ENCODE measurements at regions not wholly inside any gene's neighbourhood (a gene's known extent, or its start where the extent isn't known, plus 50 kb on each side); places are given as distances from the start of the nearest gene placed in this dataset.

- TF ChIP-seq GATA1 (IDR thresholded peaks at IDR 0.05; ENCODE audit: low read depth, low read length) (no peak), POLR2A (IDR thresholded peaks at IDR 0.05; ENCODE audit: low read length) (no peak)
- no peak for DNase-seq
Observed at GRCh38 chr7:7014827-7015595, 167.3 kb upstream of the C1GALT1 start.

- TF ChIP-seq GATA1 (IDR thresholded peaks at IDR 0.05; ENCODE audit: low read depth, low read length) (no peak), POLR2A (IDR thresholded peaks at IDR 0.05; ENCODE audit: low read length) (no peak)
- no peak for DNase-seq
Observed at GRCh38 chr7:7017707-7018280, 164.6 kb upstream of the C1GALT1 start.

GRCh38 chr7:7018290-7018689 lies 164.1 kb upstream of the C1GALT1 start:
- DNase-seq: no peak
- TF ChIP-seq GATA1 (IDR thresholded peaks at IDR 0.05; ENCODE audit: low read depth, low read length) (no peak), POLR2A (IDR thresholded peaks at IDR 0.05; ENCODE audit: low read length) (no peak)

GRCh38 chr7:7032221-7032620 lies 150.1 kb upstream of the C1GALT1 start:
- DNase-seq: no peak
- TF ChIP-seq GATA1 (IDR thresholded peaks at IDR 0.05; ENCODE audit: low read depth, low read length) (no peak), POLR2A (IDR thresholded peaks at IDR 0.05; ENCODE audit: low read length) (no peak)

- TF ChIP-seq POLR2A (IDR thresholded peaks at IDR 0.05; ENCODE audit: low read length): no peak
- no peak for TF ChIP-seq GATA1 (IDR thresholded peaks at IDR 0.05; ENCODE audit: low read depth, low read length)
- no peak for DNase-seq
Observed at GRCh38 chr7:7035851-7036250, 146.5 kb upstream of the C1GALT1 start.

- peak; percentile 76 to 94 for DNase-seq
Observed at GRCh38 chr7:7042286-7042893, 140.0 kb upstream of the C1GALT1 start.

- TF ChIP-seq POLR2A (IDR thresholded peaks at IDR 0.05; ENCODE audit: low read length): no peak
- TF ChIP-seq GATA1 (IDR thresholded peaks at IDR 0.05; ENCODE audit: low read depth, low read length): no peak
- DNase-seq: no peak
Observed at GRCh38 chr7:7044806-7045205, 137.5 kb upstream of the C1GALT1 start.

- TF ChIP-seq GATA1 (IDR thresholded peaks at IDR 0.05; ENCODE audit: low read depth, low read length) (no peak), POLR2A (IDR thresholded peaks at IDR 0.05; ENCODE audit: low read length) (no peak)
- peak; percentile 16 to 21 for DNase-seq
Observed at GRCh38 chr7:7048213-7048612, 134.1 kb upstream of the C1GALT1 start.

GRCh38 chr7:7051206-7051877 lies 131.0 kb upstream of the C1GALT1 start:
- no peak for TF ChIP-seq GATA1 (IDR thresholded peaks at IDR 0.05; ENCODE audit: low read depth, low read length)
- TF ChIP-seq POLR2A (IDR thresholded peaks at IDR 0.05; ENCODE audit: low read length): no peak

GRCh38 chr7:7054252-7054830 lies 128.0 kb upstream of the C1GALT1 start:
- DNase-seq: no peak
- TF ChIP-seq POLR2A (IDR thresholded peaks at IDR 0.05; ENCODE audit: low read length): no peak
- no peak for TF ChIP-seq GATA1 (IDR thresholded peaks at IDR 0.05; ENCODE audit: low read depth, low read length)

More at GRCh38 chr7:7051206-7051877, 131.0 kb upstream of the C1GALT1 start:
- DNase-seq: no peak

- TF ChIP-seq POLR2A (IDR thresholded peaks at IDR 0.05; ENCODE audit: low read length) (no peak), GATA1 (IDR thresholded peaks at IDR 0.05; ENCODE audit: low read depth, low read length) (no peak)
- DNase-seq: no peak
Observed at GRCh38 chr7:7060828-7061599, 121.3 kb upstream of the C1GALT1 start.

GRCh38 chr7:7077945-7078344 lies 104.4 kb upstream of the C1GALT1 start:
- DNase-seq: no peak
- no peak for TF ChIP-seq GATA1 (IDR thresholded peaks at IDR 0.05; ENCODE audit: low read depth, low read length)
- TF ChIP-seq POLR2A (IDR thresholded peaks at IDR 0.05; ENCODE audit: low read length): no peak

- TF ChIP-seq POLR2A (IDR thresholded peaks at IDR 0.05; ENCODE audit: low read length) (no peak), GATA1 (IDR thresholded peaks at IDR 0.05; ENCODE audit: low read depth, low read length) (no peak)
- DNase-seq: no peak
Observed at GRCh38 chr7:7080802-7081201, 101.5 kb upstream of the C1GALT1 start.
